Left lung (tissue), 4 donors: ENCODE measurements at regions not wholly inside any gene's neighbourhood (a gene's known extent, or its start where the extent isn't known, plus 50 kb on each side); places are given as distances from the start of the nearest gene placed in this dataset.
A peak's percentile ranks its signal among the peaks of the same experiment; 100 is the strongest.

Experiments used
- ATAC-seq: fragments of 200-7000 bp; cut with Tn5 transposase; one replicate; pipeline ENCODE4 v1.9.1; 2020; ENCODE audit warnings: moderate library complexity
- DNase-seq, 4 donors: peaks; one replicate each; pipeline ENCODE4 v3.0.0-alpha.2; 2013 to 2020
- H3K27ac ChIP-seq, 2 donors: fragments of 200-600 bp; sonication (generic) in 1 of 2; one replicate each; pipeline versions ENCODE4 v1.5.0 to v1.8.0; 2020 to 2021
- H3K27me3 ChIP-seq, 2 donors: fragments of 200-600 bp; sonication (generic) in 1 of 2; one replicate each; pipeline versions ENCODE4 v1.5.0 to v1.8.0; 2020 to 2021
- H3K36me3 ChIP-seq, 2 donors: fragments of 200-600 bp; sonication (generic) in 1 of 2; one replicate each; pipeline versions ENCODE4 v1.5.0 to v1.8.0; 2020 to 2021
- H3K4me1 ChIP-seq, 2 donors: fragments of 200-600 bp; one replicate each; pipeline ENCODE4 v1.8.0; 2021
- H3K4me3 ChIP-seq, 2 donors: fragments of 200-600 bp; sonication (generic) in 1 of 2; one replicate each; pipeline versions ENCODE4 v1.5.0 to v1.8.0; 2020 to 2021; ENCODE audit warnings: mild to moderate bottlenecking in 1 of 2
- H3K9me3 ChIP-seq, 2 donors: fragments of 200-600 bp; sonication (generic) in 1 of 2; one replicate each; pipeline versions ENCODE4 v1.5.0 to v1.8.0; 2020 to 2021
- CTCF ChIP-seq, 2 donors: fragments of 200-600 bp; sonication (generic) in 1 of 2; IDR thresholded peaks; one replicate each; pipeline versions ENCODE4 v1.5.0 to v1.8.0; 2021; ENCODE audit warnings: antibody characterized with exemption in 2 of 2
- intact Hi-C, 2 donors: fragments of 100-400 bp; cut with DNase I; formaldehyde crosslinking; loops; one replicate each; pipeline versions ENCODE4 v1.11.2 to v1.14.2; 2022
- donor health status: DM: no; HTN: yes; CAD: no.
- donor health status: DM: no; HTN: no; CAD: no.

GRCh38 chr17:77363821-77364361 is 223.1 kb downstream of the SEC14L1 start:
- intact Hi-C loops, result no loop called here
- Histone ChIP-seq H3K27me3 (no peaks in the 10 kb centered on the region), H3K4me1 (peaks cover 12 to 54% of the 10 kb centered on the region in 2 donors), H3K27ac (no peak overlapping the region), H3K36me3 (no peaks in the 10 kb centered on the region), H3K9me3 (no peaks in the 10 kb centered on the region), H3K4me3 (no peak overlapping the region)
- ATAC-seq, result peak; percentile 18
- DNase-seq, result peak in 1 of 4 donors; percentile 37
- no peak for TF ChIP-seq CTCF (IDR thresholded peaks at IDR 0.05)

GRCh38 chr17:77364381-77364911 is 223.7 kb downstream of the SEC14L1 start:
- no peak overlapping the region for H3K27ac ChIP-seq
- intact Hi-C loops, result no loop called here
- H3K4me3 ChIP-seq, result no peak overlapping the region
- peaks cover 12 to 52% of the 10 kb centered on the region in 2 donors for H3K4me1 ChIP-seq
- no peak for DNase-seq
- H3K27me3 ChIP-seq, result no peaks in the 10 kb centered on the region
- no peaks in the 10 kb centered on the region for H3K36me3 ChIP-seq
- no peak for ATAC-seq
- no peak for TF ChIP-seq CTCF (IDR thresholded peaks at IDR 0.05)
- no peaks in the 10 kb centered on the region for H3K9me3 ChIP-seq

DNA sequence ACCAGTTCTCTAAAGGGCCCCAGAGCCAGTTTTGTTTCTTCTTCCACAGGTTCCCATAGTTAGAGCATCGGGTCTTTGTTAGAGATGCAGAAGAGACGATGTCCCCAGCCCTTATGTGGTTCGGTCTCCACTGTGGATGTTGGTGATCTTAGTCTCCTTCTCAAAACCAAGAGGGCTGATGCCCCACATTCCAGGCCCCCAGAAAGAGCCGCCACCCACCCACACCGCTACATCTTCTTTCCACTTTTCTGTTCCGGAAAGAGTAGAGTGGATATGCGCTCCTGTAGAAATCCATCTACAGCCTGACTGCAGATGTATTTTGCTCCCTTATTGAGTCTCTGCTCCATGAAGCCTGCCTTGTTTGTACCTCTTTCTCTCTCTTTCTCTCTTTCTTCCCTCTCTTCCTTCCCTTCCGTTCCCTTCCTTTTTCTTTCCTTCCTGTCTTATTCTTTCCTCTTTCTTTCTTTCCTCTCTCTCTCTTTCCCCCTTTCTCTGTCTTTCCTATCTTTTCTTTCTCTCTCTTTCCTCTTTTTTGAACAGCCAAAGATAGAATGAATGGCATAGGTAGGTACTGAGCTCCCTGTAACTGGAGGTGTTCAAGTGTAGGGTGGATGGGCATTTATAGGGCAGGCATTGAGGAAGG is 224.3 kb downstream of the SEC14L1 start:
- DNase-seq, result no peak
- ATAC-seq, result no peak
- intact Hi-C loops, result no loop called here
- H3K27me3 ChIP-seq, result no peaks in the 10 kb centered on the region
- TF ChIP-seq CTCF (IDR thresholded peaks at IDR 0.05), result no peak
- H3K4me3 ChIP-seq, result no peak overlapping the region
- peaks cover 12 to 58% of the 10 kb centered on the region in 2 donors for H3K4me1 ChIP-seq
- no peaks in the 10 kb centered on the region for H3K36me3 ChIP-seq
- H3K27ac ChIP-seq, result peak overlapping the region; percentile 23 to 55
- no peaks in the 10 kb centered on the region for H3K9me3 ChIP-seq

DNA sequence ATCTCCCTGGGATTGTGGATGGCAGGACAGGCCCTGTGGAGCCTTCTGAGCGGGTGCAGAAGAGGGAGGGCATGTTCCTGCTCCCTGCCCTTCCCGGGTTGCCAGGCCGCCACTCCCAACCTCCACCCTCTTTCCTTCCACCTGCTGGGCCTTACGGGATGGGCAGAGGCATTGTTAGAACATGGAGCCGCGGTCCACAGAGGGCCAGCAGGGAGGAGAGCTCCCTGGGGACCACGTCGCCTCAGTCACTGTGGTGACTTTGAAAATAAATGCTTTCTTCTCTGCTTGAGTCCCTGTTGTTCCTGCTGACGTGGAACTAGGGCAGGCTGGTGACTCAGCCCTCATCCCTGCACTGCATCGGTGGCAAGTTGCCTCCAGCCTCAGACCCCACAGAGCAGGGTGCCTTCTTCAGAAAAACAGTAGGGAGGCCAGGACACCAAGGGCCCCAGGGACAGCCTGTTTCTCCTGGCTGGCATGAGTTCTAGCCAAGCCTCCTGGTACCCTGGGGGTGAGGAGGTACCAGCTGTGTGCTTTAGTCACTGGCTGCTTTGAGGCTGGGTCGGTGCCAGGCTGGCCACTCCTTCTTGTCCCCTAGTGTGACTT is 224.9 kb downstream of the SEC14L1 start:
- ATAC-seq (peak; percentile 72), DNase-seq (peak in 1 of 4 donors; percentile 64)
- Histone ChIP-seq H3K36me3 (no peaks in the 10 kb centered on the region), H3K9me3 (no peaks in the 10 kb centered on the region), H3K27ac (peak overlapping the region; percentile 23 to 55), H3K4me3 (no peak overlapping the region), H3K4me1 (peaks cover 13 to 64% of the 10 kb centered on the region in 2 donors), H3K27me3 (no peaks in the 10 kb centered on the region)
- intact Hi-C loops, result no loop called here
- TF ChIP-seq CTCF (IDR thresholded peaks at IDR 0.05), result no peak

- peaks cover 18 to 69% of the 10 kb centered on the region in 2 donors for H3K4me1 ChIP-seq
- intact Hi-C loops, result no loop called here
- no peaks in the 10 kb centered on the region for H3K27me3 ChIP-seq
- H3K27ac ChIP-seq, result peak overlapping the region; percentile 23 to 55
- H3K4me3 ChIP-seq, result no peak overlapping the region
- no peaks in the 10 kb centered on the region for H3K36me3 ChIP-seq
- ATAC-seq (peak; percentile 8), DNase-seq (no peak)
- no peak for TF ChIP-seq CTCF (IDR thresholded peaks at IDR 0.05)
- H3K9me3 ChIP-seq, result no peaks in the 10 kb centered on the region
These were observed 225.4 kb downstream of the SEC14L1 start for GRCh38 chr17:77366206-77366557.
